Middle frontal gyrus (tissue), 1 donor: ENCODE measurements at regions not wholly inside any gene's neighbourhood (a gene's known extent, or its start where the extent isn't known, plus 50 kb on each side); places are given as distances from the start of the nearest gene placed in this dataset.

Experiments
- DNase-seq: peaks from one replicate; pipeline ENCODE4 v3.0.0-alpha.2; 2015; ENCODE audit warnings: low spot score; ENCODE audit errors: extremely low spot score

DNA sequence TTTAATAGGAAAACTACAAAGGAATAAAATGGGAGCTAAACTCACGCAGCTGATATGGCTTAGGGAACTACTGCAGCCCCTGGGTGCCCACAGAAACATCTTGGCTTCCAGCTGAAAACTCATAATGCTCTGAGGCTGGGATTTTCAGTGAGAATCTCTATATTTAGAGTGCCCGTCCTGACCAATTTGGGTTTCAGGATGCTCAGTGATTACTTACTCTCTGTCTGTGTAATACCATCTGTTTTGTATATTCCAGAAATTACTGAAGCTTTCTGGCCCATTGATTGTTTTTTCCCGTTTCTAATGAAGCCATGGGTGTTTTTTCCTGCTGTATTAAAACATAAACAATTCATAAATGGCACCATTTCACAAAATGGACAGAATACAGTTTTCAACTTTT lies 50.6 kb upstream of the ZNF385D start:
- no peak for DNase-seq

DNA sequence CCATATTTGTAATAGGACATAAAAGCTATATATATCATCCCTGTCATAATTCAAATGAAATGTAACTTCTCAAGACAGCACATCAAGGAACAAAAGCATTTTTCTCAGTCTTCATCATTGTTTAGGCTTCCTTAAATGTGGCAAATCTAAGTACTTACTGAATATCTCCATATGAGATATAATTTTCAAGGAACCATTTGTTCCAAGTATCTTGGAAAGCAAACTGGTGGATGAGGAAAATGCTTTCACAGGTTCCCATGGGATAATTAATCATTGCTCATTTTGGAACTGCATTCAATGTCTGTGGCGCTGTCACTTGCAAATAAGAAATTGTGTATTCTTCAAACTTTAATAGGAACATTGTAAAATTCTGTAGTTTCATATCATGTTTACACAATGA lies 52.6 kb upstream of the ZNF385D start:
- DNase-seq: no peak

DNA sequence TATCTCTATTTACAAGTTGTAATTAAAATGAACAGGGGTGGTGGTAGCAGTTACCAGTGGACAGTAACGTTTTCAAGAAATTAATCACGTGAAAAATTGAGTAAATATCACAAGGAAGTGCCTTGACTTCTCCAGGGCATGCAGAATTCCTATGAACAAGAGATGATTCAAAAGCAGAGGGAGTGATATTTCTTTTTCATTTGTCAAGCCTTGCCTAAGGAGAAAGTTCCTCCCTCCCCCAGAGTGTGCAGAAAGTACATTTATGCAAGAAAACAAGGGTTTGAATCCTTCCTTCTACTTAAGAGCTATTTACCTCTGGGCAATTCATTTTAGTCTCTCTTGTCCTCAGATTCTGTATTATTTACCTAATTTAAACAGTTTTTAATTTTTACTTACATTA lies 53.3 kb upstream of the ZNF385D start:
- no peak for DNase-seq

DNA sequence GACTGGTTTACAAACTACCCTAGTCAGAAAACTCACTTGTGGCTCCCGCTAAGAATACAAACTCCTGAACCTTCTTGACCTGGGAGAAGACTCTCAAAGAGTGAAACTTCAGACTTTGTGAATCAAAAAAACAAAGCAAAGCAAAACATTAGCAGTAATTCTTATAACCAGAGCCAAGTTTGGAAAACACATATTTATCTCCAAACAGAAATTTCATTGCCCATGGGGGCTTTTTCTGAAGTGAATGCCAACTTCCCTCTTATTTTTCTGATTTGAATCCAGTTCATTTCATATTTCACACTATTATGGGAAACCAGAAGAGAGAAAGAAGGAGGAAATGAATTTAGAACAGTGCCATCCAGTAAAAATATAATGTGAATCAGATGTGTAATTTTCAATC lies 55.7 kb upstream of the ZNF385D start:
- DNase-seq: no peak

DNA sequence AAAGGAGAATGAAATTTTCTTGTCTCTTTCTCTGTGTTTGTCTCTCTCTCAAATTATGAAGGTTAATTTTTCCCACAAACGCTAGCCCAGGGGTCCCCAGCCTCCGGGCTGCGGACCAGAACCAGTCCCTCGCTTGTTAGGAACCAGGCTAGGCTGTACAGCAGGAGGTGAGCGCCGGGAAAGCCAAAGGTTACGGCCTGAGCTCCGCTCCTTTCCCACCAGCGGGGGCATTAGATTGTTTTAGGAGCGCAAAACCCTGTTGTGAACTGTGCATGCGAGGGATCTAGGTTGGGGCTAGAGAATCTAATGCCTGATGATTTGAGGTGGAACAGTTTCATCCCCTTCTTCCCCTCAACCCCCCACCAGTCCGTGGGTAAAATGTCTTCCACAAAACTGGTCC lies 74.7 kb upstream of the ZNF385D start:
- DNase-seq: no peak

DNA sequence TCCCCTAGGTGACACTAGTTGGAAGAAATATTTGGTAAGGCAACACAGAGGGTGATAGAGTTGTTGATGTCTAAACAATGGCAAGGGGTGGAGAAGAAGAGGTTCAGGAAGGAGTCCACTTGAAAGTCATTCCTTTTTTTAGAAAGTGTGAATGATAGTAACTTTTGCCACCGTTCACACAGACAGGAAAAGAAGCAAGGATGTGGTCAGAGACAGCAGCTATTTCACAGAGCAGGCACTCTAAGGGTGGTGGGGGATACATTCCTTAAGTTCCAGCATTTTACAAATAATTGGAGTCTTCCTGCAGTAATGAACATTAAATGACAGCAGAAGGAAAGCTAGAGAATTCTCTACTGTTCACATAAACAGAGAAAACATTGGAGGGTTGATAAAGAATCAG lies 75.4 kb upstream of the ZNF385D start:
- no peak for DNase-seq

DNA sequence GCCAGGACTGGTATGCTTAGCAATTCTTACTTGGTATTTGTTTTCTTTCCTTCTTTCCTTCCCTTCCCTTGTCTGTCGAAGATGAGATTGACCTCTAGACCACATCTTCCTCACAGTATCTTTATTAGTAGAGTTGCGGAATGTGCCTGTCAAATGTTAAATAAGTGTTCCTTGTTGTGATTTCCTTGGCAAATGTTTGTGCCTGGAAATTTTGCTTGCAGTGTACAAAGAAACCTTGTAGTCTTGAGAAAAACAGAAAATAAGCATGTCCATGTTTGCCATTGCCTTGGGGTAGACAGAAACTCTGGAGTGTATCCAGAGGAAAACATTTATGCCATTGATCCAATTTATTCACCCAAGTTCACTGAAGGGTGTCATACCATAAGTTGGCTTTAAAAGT lies 79.5 kb upstream of the ZNF385D start:
- no peak for DNase-seq

DNA sequence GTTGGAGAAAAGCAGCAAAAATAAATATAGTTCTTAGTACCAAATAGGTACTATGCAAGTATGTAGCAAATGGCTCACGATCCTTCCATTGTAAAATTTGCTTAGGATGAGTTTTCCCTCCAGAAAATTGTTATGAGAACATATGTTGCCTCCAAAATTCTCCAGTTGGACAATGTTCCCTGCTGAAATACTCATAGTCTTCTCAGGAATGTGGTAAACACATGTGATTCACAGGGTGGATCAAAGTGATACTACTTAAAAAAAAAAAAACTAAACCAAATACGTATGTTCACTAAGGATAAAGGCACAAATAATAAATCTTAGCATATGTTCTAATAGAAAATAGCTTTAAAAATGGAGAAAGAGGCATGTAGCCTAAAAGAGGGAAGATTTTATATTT lies 84.3 kb upstream of the ZNF385D start:
- no peak for DNase-seq

DNA sequence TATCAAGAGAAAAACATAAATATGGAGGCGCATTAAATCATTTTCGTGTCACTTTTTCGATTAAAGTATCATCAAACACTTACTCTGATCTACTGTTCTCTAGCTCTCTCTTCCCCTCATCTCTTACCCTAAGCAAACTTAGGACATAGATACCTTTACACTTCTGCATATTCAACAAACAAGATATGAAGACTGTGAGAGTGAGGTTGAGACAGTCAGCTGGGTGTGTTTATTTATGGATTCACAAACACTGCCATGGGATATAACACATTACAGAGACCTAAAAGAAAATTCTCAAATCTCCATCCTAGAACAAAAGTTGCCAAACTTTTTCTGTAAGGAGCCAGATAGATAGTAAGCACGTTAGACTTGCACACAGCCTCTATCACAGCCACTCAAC lies 85.2 kb upstream of the ZNF385D start:
- no peak for DNase-seq

DNA sequence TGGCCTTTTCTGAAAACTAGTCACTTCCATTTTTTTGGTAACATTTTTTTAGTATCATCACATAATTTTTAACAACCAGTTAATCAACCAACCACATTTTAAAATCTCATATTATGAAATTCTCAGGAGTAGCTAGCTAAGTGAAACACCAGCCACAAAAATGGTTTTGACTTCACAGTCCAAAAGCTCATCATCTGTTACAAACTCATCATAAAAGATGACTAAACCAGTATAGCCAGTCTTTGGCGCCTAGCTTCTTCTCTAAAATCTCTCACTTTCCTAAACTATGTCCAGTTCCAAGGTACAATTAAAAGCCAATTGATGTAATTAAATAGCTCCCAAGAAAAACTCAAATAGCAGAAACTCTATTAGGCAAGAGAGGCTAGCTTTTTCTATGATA lies 88.2 kb upstream of the ZNF385D start:
- no peak for DNase-seq

DNA sequence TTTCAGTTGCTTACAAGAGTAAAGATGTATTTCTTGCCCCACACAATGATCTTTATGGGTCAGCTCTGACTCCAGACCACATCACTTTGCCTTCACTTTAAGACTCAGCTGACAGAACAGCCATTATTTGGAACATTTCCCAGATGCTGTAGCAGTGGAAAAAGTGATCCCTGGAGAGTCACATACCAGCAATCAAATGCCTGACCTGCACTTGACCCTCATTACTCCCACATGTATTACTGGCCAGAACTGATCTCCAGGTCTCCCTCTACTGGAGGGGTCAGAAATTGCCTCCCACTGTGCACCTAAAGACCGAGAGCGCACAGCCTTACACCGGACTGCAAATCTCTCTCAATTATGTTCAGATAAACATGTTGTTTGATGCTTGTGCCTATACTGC lies 88.6 kb upstream of the ZNF385D start:
- DNase-seq: no peak

DNA sequence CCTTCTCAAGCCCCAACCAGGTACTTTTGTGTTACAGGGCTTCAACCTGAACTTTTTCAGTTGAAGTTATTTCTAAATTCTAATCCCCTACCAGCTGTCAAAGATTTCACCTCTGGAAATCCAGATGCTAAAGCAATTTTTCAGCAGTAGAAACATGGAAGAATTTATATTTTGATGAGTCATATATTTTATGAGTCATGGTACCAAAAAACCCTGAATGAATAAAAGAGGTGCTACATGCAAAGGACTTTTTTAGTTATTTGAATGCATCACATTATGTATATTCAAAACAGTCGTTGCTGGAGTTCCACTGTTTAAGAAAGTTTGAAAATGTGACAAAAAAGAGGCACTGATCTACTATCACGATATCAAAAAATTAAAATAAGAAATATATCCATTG lies 96.0 kb upstream of the ZNF385D start:
- DNase-seq: no peak

DNA sequence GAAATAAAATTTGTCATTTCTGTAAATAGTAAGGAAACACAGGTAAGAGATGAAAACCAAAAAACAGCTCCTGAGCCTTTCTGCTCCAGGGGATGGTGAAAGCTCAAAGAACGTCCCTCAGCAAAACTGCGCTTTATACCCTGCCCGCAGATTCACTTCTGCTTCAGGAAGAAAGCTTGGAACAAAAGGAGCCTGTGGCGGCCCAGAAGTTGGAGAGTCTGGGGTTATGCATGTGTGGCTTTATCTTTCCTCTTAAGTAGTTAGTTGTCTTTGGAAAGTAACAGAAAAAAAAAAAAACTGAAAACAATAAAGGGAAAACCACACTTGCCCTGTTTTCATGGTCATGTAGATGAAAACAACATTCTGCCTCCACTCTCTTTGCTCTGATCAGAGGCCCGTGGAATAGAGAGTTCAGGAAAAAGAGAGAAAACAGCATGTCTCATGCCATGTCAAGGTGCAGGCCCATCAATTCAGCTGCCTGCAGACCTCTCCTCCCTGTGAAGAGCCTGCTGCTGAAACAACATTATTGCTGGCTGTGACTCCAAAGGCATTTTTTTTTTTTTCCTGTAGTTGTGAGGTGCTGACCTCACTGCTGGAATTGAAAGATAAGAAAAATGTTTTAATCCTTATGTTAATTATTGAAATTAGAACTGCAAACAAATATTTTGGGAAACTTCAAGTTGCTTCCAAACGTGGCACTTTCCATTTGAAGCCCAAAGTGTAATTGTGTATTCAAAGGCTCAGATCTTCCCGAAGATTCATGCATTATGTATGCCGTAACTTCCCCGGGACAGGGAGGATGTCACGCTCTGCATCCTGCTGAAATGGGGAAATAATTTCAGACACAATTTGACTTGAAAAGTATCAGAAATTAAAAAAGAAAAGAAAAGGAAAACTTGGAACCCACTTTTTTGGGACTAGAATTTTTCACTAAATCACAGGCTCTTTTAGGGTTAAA lies 108.4 kb upstream of the ZNF385D start:
- DNase-seq: no peak

DNA sequence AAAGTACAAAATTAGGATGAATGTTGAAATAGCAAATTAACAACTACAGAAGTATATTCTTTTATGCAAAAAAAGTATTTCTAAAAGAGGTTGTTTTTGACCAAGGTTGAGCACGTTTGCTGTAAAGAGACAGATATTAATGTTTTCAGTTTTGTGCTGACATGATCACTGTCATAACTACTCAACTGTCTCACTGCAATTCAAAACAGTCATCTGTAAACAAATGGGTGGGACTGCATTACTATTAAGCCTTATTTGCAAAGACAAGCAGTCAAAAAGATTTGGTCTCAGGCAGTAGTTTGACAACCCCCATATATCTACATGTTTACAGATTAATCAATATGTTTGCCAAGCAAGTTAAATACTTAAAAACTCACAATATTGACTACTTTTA lies 109.1 kb upstream of the ZNF385D start:
- no peak for DNase-seq

DNA sequence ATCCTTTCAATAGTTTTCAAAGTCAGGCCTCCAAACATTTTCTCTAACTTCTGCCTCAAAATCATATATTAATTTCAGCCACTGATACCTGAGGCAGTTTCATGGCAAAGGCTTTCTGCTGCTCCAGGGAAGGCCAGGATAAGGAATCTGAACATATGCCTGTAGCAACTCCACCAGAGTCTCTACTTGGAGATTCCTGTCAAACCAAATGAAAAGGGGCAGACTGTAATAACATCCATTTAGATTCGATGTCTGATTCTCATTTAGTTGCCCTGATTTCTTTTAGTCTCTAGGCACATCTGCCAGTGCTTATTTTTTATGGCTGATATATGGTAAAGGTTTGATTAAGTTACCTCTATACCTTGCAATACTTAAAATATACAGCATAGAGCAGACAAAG lies 109.6 kb upstream of the ZNF385D start:
- DNase-seq: no peak

DNA sequence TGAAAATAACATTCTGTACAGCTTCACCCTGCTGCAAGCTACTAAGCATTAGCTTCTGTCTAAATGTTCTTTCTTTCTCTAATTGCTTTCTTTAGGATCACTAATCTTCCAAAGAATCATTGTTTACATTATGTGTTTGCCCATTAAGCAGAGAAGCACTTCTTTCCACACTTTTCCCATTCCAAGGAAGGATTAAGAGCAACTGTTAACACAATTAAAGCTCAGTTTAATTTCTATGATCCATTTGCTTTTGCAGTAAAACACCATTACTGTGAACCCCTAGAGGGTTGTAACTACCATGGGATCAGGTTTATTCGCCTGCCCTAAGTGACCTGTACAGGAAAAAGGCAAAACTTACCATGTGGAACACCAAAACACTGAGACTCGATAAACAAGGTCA lies 125.8 kb upstream of the ZNF385D start:
- DNase-seq: no peak

DNA sequence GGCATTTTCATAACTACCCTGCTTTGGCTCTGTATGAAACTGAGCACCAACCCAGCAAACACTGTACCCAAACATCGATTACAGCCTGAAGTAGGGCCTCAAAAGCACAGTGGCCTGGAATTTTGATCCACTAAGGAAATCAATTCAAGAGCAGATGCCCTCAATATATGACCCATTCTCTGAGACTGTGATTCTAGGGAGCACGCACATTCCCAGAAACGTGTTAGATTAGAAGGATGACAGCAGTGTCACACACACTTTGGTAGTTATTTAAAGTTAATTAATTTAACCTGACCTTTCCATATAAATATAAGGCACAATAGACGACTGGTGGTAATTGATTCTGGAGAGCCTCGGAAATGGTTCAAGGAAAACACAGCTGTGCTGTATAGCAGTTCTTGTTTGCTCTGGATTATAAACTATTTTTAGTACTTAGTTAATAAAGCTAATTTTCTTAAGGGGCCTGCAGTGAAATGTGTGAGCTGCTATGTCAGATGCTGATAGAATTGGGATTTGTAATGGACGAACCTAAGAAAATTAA lies 126.3 kb upstream of the ZNF385D start:
- DNase-seq: no peak

DNA sequence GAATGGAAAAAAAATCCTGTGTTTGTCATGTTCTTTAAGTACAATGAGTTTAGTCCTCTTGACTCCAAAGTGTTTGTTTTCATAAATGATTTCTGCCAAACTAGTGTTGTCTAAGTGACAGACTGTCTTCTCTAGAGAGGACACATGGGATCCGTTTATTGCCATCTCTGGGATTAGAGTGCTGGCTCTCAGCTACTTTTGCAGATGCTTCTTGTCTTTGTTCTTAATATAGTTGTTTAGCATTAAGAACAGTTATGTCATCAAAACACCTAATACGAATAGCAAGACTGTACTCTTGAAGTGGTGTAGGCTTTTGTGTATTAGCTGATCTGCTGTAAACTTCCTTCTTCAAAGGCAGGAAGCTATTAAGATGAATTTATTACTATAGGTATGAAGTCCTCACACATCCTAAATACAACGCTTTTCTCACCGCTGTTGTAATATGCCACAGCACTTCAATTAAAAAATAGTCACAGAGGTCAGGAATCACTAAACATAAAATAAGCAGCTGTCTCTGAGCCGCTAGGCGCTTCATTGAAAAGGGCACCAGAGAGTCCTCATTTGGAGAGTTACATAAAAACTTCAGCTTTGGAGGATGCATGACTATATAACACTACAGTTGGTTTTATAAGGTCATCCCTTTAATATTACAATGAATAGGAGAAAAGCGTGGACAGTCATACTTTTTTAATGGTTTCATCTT lies 128.3 kb upstream of the ZNF385D start:
- DNase-seq: no peak

DNA sequence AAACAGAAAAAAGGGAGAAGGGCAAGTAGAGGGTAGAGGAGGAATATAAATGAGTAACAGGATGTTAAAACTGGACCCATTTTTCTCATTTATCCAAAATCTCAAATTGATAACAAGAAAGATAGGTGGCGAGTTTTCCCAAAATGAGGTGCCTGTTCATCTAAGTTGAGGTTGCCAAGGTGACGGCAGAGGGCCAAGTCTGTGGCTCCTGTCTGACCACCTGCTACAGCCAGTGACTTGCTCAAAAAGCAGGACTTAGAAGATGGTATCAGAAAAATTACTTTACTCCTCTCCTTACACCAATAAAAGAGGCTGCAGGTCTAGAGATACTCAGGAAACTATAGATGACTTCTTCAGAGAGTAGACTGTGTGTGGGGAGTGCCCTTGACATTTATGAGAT lies 137.6 kb upstream of the ZNF385D start:
- DNase-seq: no peak

DNA sequence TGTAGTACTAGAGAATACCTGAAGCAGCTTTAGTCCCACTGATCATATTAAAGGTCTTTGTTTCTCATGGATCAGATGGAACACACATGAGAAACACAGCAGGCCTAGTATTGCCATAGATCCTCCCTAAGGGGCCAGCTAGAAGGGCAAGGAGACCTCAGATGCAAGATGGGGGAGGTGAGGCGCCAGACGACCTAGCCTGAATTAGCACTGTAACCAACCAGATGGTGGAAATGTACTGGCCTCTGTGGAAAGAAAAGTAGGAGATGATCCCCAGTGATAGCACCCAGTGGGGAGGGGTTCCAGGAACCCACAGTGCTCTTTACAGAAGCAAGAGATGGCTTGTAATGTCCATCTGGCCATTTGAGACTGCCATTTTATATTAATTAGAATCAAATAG lies 138.2 kb upstream of the ZNF385D start:
- DNase-seq: no peak

DNA sequence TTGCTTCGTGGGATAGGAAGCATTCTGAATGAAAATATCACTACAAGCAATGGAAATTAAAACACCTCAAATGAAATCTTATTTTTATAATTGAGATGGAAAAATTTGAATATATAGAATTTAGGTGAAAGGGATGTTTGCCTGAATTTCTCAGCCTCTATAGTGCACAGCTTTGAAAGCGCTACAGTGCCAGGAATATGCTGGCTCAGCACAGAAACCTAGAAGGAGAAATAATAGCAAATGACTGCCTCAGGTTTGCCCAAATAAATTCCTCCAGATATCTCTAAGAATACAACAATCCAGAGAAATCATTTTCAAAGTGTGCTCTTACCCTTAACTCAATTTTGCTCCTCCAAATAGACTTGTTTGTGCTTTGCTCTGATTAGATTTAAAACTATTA lies 141.1 kb upstream of the ZNF385D start:
- no peak for DNase-seq

DNA sequence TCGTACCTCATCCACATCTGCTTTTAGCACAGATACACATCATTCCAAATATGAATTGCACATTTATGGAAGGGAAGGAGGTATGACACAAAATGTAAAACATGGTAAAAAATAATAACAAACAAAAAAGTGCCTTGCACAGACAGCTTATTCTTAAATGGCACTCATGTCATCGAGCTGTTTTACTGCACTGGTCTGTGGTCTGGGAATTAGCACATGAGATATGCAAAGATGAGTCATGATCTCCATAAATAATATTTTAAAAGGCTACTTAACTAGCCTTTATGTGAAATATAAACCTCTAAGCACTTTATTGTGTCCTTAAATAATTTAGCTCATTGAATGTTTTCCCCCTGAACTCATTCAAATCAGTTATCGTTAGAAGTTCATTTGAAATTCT lies 142.2 kb upstream of the ZNF385D start:
- no peak for DNase-seq
